Stomach smooth muscle (tissue), 2 donors: ENCODE measurements at regions not wholly inside any gene's neighbourhood (a gene's known extent, or its start where the extent isn't known, plus 50 kb on each side); places are given as distances from the start of the nearest gene placed in this dataset.
"Not testable (repeated sequence)": the region's sequence is repeated elsewhere in the genome, so short reads cannot be mapped to it uniquely, and the experiment has no call there.

Experiments
- H3K27ac ChIP-seq: one replicate; pipeline ENCODE4 v1.7.0; 2013; ENCODE audit warnings: mild to moderate bottlenecking, low read length, inconsistent platforms
- H3K27me3 ChIP-seq, 2 donors: one replicate each; pipeline ENCODE4 v1.7.0; 2013; ENCODE audit warnings: low read length in 2 of 2; ENCODE audit not compliant: insufficient read depth in 2 of 2, control insufficient read depth in 1 of 2
- H3K36me3 ChIP-seq, 2 donors: one replicate each; pipeline ENCODE4 v1.7.0; 2013; ENCODE audit warnings: low read length in 2 of 2; ENCODE audit not compliant: control insufficient read depth in 2 of 2, insufficient read depth in 2 of 2
- H3K4me1 ChIP-seq: one replicate; pipeline ENCODE4 v1.7.0; 2013; ENCODE audit warnings: low read length; ENCODE audit not compliant: control insufficient read depth, insufficient read depth
- H3K4me3 ChIP-seq, 2 donors: one replicate each; pipeline ENCODE4 v1.7.0; 2013; ENCODE audit warnings: low read length in 2 of 2
- H3K9ac ChIP-seq, 2 donors: one replicate each; pipeline ENCODE4 v1.7.0; 2013; ENCODE audit warnings: low read length in 2 of 2, mild to moderate bottlenecking in 1 of 2
- H3K9me3 ChIP-seq, 2 donors: one replicate each; pipeline ENCODE4 v1.7.0; 2013; ENCODE audit warnings: low read length in 2 of 2; ENCODE audit not compliant: control insufficient read depth in 2 of 2
- donor health status: healthy.
- donor health status: Pancreatic carcinoma.

DNA sequence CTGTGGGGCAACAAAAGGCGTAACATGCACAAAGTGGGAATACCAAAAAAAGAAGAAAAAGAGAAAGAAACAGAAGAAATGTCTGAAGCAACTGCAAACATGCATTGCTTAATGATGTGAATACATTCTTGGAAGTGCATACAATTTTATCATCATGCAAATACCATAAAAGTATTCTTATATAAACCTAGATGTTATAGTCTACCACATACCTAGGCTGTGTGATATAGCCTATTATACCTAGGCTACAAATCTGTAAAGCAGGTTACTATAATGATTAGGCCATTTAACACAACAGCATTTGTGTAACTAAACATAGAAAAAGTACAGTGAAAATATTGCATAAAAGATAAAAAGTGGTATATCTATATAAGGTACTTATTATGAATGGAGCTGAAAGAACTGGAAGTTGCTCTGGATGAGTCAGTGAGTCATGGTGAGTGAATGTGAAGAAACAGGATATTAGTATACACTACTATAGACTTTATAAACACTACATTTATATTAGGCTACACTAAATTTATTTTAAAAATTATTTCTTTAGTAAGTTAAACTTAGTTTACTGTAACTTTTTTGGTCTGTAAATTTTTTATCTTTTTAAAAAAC, 319.4 kb upstream of the KCNH7 start:
- H3K36me3 ChIP-seq, result no peaks in the 10 kb centered on the region
- H3K27me3 ChIP-seq, result no peaks in the 10 kb centered on the region

DNA sequence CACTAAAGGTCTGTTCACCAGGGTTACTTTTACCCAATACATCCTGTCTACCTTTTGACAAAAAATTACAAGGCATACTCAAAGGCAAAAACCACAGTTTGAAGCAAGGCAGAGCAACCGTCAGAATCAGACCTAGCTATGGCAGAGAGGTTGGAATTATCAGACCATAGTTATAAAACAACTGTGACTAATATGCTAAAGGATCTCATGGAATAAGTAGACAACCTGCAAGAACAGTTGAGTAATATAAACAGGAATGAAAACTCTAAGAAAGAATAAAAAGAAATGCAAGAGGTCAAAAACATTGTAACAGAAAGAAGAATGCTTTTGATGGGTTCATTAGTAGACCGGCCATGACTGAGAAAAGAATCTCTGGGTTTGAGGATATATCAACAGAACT, 318.8 kb upstream of the KCNH7 start:
- H3K27ac ChIP-seq, result no peak overlapping the region
- no peak overlapping the region for H3K4me3 ChIP-seq
- H3K36me3 ChIP-seq, result no peaks in the 10 kb centered on the region
- H3K9ac ChIP-seq, result no peak overlapping the region
- H3K9me3 ChIP-seq, result no peaks in the 10 kb centered on the region
- no peaks in the 10 kb centered on the region for H3K27me3 ChIP-seq
- H3K4me1 ChIP-seq, result no peaks in the 10 kb centered on the region

More for the DNA sequence above, 319.4 kb upstream of the KCNH7 start:
- no peaks in the 10 kb centered on the region for H3K9me3 ChIP-seq
- H3K4me1 ChIP-seq, result no peaks in the 10 kb centered on the region
- H3K9ac ChIP-seq, result no peak overlapping the region
- H3K27ac ChIP-seq, result no peak overlapping the region
- H3K4me3 ChIP-seq, result no peak overlapping the region

DNA sequence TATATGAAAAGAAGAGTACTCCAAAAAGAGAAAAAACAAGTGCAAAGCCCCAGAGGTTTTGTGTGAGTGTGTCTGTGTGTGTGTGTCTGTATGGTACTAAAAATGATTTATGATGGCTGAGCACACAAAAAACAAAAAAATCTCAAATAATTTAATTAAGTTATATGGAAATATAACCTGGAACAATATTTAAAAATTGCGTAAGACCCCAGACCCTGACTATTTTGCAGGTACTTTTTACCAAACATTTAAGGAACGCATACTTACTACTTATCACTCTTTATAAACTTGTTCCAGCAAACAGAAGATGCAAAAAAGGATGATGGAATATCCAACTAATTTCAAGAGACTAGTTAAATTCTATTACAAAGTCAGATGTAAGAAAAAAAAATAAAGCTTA, 317.4 kb upstream of the KCNH7 start:
- H3K4me1 ChIP-seq, result no peaks in the 10 kb centered on the region
- no peak overlapping the region for H3K4me3 ChIP-seq
- no peak overlapping the region for H3K27ac ChIP-seq
- no peaks in the 10 kb centered on the region for H3K27me3 ChIP-seq
- no peak overlapping the region for H3K9ac ChIP-seq
- H3K36me3 ChIP-seq, result no peaks in the 10 kb centered on the region
- H3K9me3 ChIP-seq, result no peaks in the 10 kb centered on the region

DNA sequence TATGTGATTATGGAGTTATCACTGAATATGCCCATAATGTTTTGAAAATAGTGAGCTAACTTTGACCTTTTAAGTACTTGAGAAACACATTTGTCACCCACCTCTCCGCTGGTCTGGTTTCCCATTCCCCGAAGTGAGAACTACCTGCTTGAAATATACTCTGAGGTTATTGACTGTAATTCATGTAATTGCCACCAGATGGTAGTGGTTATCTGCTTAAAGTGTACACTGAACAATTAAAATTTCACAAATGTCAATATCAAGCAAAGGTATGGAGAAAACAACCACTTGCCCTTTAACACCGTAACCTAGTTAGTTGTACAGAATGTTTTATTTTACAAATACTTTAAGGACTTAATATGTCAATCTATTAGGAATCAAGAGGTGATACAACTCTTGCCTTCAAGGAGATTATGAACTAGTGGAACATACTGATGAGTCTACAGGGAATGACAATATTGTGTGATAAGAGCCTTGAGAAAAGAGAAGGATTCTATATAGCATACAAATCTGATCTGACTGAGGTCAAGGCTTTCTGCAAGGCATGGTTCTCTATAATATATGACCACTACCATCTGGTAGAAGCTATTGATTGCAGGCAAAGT, 316.8 kb upstream of the KCNH7 start:
- H3K36me3 ChIP-seq, result no peaks in the 10 kb centered on the region
- H3K4me3 ChIP-seq, result no peak overlapping the region
- no peak overlapping the region for H3K9ac ChIP-seq
- no peak overlapping the region for H3K27ac ChIP-seq
- no peaks in the 10 kb centered on the region for H3K9me3 ChIP-seq
- no peaks in the 10 kb centered on the region for H3K27me3 ChIP-seq
- H3K4me1 ChIP-seq, result no peaks in the 10 kb centered on the region

DNA sequence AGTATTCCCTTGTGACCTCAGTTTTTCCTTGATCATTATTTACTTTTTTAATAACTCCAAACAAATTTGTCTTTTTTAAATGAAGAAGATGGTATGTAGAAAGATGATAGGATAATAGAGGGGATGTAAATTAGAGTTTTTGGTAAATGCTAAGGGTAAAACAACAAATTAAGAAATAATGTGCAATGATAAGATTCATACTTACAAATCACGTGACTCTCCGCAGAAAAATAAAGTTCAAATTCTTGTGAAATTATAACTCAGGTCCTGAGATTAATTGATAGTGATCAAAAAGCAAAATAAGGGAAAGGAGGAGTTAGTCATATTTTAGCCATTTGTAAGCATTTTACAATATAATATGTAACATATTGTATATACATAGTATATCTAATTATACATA, 304.1 kb upstream of the KCNH7 start:
- no peaks in the 10 kb centered on the region for H3K4me1 ChIP-seq
- no peaks in the 10 kb centered on the region for H3K27me3 ChIP-seq
- H3K4me3 ChIP-seq, result no peak overlapping the region
- H3K9me3 ChIP-seq, result no peaks in the 10 kb centered on the region
- no peak overlapping the region for H3K27ac ChIP-seq
- no peaks in the 10 kb centered on the region for H3K36me3 ChIP-seq
- no peak overlapping the region for H3K9ac ChIP-seq

DNA sequence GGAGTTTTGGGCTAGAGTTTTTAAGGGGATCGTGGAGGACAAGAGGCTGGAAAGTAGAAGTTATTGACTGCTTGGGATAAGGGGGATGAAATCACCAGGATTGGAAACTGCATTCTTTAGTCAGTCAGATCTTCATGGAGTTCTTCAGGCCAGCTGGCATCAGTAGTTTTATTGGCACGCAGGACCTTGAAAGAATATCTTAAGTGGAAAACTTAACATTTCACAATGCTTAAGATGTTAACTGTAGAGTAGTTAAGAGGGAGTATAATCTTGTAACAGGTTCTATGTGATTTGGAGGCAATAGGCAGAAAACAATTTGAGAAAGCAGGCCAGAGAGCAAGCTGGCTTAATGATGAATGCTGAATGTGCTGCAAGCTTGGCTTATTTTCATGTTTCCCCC, 300.4 kb upstream of the KCNH7 start:
- Histone ChIP-seq H3K27ac (no peak overlapping the region), H3K9ac (no peak overlapping the region), H3K4me1 (no peaks in the 10 kb centered on the region), H3K4me3 (no peak overlapping the region), H3K27me3 (no peaks in the 10 kb centered on the region), H3K9me3 (no peaks in the 10 kb centered on the region), H3K36me3 (no peaks in the 10 kb centered on the region)

DNA sequence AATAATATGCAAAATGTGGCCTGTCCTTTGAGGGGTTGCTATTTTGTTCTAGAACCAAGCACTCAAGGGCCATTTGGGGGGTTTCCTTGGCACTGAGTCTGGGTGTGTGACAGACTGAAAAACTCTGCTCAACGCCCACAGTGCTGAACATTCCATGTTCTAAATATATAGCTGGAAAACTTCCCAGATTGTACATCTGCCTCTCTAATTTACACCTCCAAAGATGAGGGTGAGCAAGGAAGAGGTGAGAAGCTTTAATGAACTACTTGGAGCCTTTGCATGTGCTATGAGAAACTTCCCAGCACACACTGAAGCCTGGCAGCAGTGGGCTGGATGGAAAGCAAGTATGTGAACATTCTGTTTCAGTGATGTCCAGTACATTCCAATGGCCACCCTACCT, 296.7 kb upstream of the KCNH7 start:
- no peaks in the 10 kb centered on the region for H3K27me3 ChIP-seq
- H3K9ac ChIP-seq, result no peak overlapping the region
- H3K27ac ChIP-seq, result no peak overlapping the region
- H3K36me3 ChIP-seq, result no peaks in the 10 kb centered on the region
- no peaks in the 10 kb centered on the region for H3K4me1 ChIP-seq
- H3K4me3 ChIP-seq, result no peak overlapping the region
- no peaks in the 10 kb centered on the region for H3K9me3 ChIP-seq

DNA sequence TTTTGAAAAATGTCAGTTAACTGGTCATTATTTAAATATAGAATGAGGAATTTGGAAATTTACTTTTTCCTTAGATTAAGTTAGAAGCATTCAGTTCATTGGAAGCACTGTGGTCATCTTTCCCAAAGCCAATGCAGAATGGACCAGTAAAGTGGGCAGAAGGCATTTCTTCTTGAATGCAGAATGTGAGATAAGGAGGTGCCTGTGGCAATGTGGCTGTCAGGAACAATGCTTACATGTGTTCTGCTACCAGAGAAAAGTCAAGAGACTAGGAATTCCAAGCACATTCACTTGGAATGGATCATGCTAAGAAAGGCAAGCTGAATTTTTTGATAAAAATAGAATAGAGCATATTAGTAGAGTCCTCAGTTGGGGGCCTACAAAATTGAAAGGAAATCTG, 295.0 kb upstream of the KCNH7 start:
- Histone ChIP-seq H3K36me3 (no peaks in the 10 kb centered on the region), H3K4me3 (no peak overlapping the region), H3K27ac (no peak overlapping the region), H3K27me3 (no peaks in the 10 kb centered on the region), H3K4me1 (no peaks in the 10 kb centered on the region), H3K9me3 (no peaks in the 10 kb centered on the region), H3K9ac (no peak overlapping the region)

DNA sequence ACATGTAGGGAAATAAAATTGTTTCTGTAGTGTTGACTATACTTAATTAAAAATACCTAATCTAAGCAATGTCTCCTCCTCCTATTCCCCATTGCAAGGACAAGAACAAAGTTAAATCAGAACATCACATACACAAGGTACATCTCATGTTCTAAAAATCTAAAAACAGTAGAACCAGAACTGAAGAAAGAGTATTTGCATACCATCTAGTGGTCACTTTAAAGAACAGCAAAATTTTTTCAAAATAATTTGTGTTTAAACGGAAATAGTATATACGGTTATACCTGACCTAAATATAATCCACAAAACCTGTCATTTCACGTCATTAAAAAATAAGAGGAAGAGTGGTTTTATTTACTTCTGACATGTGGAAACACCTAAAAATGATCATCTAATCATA, 294.3 kb upstream of the KCNH7 start:
- Histone ChIP-seq H3K9ac (no peak overlapping the region), H3K4me1 (no peaks in the 10 kb centered on the region), H3K27me3 (no peaks in the 10 kb centered on the region), H3K4me3 (no peak overlapping the region), H3K36me3 (no peaks in the 10 kb centered on the region), H3K9me3 (no peaks in the 10 kb centered on the region), H3K27ac (no peak overlapping the region)

DNA sequence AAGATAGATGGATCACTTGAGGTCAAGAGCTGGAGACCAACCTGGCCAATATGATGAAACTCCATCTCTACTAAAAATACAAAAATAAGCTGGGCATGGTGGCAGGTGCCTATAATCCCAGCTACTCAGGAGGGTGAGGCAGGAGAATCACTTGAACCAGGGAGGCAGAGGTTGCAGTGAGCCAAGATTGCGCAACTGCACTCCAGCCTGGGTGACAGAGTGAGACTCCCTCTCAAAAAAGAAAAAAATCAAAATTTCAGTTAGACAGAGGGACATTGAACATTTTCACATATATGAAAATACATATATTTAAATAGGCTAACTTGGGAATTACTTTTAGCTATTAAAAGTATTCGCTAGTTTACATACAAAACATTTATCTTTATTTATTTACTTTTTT, 293.6 kb upstream of the KCNH7 start:
- not testable (repeated sequence) for H3K4me1 ChIP-seq, H3K27me3 ChIP-seq, H3K36me3 ChIP-seq

DNA sequence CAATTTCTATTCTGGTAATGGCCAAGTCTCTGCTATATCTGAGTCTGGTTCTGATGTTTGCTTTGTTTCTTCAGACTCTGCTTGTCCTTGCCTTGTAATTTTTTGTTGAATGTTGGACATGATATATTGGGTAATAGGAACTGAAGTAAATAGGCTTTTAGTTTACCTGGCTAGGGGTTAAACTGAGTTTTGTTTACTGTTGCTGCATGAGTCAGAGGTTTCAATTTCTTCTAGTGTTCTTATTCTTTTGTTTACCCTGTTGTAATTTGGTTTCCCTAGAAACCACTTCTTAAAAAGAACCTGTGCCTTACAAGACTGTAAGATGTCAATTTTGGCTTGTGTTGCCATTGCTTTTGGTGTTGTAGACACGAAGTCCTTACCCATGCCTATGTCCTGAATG, 285.0 kb upstream of the KCNH7 start:
- Histone ChIP-seq H3K27ac (no peak overlapping the region), H3K4me3 (no peak overlapping the region), H3K4me1 (no peaks in the 10 kb centered on the region), H3K9me3 (no peaks in the 10 kb centered on the region), H3K36me3 (no peaks in the 10 kb centered on the region), H3K27me3 (no peaks in the 10 kb centered on the region), H3K9ac (no peak overlapping the region)

More for the DNA sequence above, 293.6 kb upstream of the KCNH7 start:
- not testable (repeated sequence) for H3K9ac ChIP-seq, H3K9me3 ChIP-seq, H3K27ac ChIP-seq, H3K4me3 ChIP-seq
